NCI-H748 (cell line): ENCODE measurements at regions not wholly inside any gene's neighbourhood (a gene's known extent, or its start where the extent isn't known, plus 50 kb on each side); places are given as distances from the start of the nearest gene placed in this dataset.
"Not testable (repeated sequence)": the region's sequence is repeated elsewhere in the genome, so short reads cannot be mapped to it uniquely, and the experiment has no call there.

Experiments used
- DNase-seq: peaks from one replicate; lab custom pipeline; 2025; ENCODE audit not compliant: unreplicated experiment; lab: John Stamatoyannopoulos, UW

DNA sequence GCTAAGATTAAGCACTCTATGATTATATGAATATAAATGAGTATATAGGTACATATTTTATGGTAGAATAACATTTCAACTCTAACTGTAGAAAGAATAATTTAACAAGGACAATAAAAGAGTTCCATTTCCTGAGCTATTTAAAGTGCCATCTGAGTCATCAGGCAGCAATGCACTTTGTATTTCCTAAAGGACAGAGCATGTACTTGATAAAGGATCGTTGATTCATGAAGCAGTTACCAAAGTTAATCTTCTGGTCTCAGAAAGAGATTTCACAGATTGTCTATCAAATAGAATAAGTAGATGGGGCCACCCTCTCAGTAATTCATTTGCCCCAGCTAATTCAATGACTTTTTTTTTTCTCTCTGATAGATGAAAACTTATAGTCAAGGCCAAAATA lies 747.8 kb downstream of the CDH18 start:
- no peak for DNase-seq

DNA sequence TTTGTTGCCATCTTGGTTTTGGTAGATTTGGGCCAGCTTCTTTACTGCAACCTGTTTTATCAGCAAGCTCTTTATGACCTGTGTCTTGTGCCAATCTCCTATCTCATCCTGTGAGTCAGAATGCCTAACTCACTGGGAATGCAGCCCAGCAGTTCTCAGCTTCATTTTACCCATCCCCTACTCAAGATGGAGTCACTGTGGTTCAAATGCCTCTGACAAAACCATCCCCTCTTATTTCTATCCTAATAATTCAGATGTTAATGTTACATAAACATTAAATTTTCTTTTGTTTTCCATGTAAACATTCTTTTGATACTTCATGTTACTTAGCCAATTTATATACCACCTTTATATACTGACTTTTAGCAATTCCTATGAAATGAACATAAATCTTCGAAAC lies 746.3 kb downstream of the CDH18 start:
- no peak for DNase-seq

DNA sequence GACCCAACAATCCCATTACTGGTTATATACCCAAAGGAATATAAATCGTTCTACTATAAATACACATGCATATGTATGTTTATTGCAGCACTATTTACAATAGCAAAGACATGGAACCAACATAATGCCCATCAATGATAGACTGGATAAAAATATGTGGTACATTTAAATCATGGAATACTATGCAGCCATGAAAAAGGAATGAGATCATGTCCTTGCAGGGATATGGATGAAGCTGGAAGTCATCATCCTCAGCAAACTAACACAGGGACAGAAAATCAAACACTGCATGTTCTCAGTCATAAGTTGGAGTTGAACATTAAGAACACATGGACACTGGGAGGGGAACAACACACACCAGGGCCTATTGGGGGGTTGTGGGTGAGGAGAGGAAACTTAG lies 741.8 kb downstream of the CDH18 start:
- not testable (repeated sequence) for DNase-seq

- DNase-seq, result no peak
These were observed 740.7 kb downstream of the CDH18 start for GRCh38 chr5:19247302-19247701.

DNA sequence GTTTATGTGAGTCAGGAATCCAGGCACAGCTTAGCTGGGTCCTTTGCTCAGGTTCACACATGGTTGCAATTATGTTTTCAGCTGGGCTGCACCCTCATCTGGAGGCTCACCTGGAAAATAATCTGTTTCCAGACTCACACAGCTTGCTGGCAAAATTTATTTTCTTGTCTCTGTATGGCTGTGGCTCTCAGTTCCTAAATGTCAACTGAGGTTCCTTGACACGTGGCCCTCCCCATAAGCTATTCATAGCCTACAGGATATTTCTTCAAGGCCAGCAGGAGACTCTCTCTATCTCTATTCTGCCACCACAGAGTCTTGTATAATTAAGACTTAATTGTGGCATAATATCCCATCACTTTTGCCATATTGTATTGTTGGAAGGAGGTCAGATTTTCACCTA lies 732.0 kb downstream of the CDH18 start:
- DNase-seq, result no peak

DNA sequence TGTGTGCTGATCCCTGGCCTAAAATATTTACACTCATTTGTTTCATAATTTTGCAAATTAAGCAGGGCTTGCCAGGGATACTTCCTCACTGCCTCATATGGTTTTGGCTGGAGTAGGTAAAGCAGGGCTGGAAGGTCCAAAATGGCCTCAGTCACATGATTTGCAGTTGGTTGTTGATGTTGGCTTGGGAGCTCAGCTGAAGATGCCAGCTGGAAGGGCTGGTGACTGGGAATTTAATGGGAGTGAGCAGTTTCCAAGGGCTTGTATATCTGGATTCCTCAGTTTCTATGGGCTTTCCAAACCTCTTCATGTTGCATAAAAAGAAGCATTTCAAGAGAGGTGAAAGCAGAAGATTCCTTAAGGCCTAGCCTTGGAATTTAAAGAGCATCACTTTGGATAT lies 729.3 kb downstream of the CDH18 start:
- no peak for DNase-seq

GRCh38 chr5:19261879-19262278 lies 726.1 kb downstream of the CDH18 start:
- peak; percentile 26 for DNase-seq

DNA sequence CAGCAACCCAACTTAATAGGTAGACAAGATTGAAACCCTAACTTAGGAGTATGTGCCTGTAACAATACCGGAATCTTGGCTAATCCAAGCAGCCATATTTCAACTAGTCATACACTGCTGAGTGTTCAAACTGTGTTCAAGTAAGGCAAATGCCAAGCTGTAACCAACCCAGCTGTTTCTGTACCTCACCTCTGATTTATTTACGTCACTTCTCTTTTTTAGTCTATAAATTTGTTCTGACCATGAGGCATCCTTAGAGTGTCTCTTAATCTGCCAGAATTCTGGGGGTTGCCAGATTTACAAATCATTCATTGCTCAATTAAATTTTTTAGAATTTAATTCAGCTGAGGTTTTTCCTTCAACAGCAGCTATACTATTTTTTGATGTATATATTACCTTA lies 723.2 kb downstream of the CDH18 start:
- DNase-seq, result no peak

DNA sequence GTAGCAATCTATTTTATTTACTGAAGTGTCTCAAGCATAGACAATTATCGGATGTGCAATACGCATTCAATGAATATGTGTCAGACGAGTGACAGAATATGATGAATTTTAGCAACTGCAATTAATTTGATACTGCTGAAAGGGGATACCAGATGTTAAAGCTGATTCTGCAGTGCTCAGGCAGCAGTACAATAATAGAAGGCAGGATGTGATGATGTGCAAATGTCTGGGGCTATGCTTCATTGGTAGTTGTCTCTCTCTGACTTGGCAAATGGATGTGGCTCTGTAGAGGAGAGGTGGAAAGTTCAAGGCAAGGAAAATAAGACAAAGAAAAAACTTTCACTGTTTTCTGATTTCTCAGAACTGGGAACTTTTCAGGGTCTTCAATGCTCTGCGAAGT lies 721.2 kb downstream of the CDH18 start:
- no peak for DNase-seq

GRCh38 chr5:19270153-19270552 lies 717.8 kb downstream of the CDH18 start:
- peak; percentile 95 for DNase-seq

- no peak for DNase-seq
These were observed 713.4 kb downstream of the CDH18 start for GRCh38 chr5:19274578-19274977.

- no peak for DNase-seq
These were observed 702.7 kb downstream of the CDH18 start for GRCh38 chr5:19285286-19285685.

- not testable (repeated sequence) for DNase-seq
These were observed 700.3 kb downstream of the CDH18 start for GRCh38 chr5:19287548-19288277.

GRCh38 chr5:19288311-19288710 lies 699.7 kb downstream of the CDH18 start:
- not testable (repeated sequence) for DNase-seq

DNA sequence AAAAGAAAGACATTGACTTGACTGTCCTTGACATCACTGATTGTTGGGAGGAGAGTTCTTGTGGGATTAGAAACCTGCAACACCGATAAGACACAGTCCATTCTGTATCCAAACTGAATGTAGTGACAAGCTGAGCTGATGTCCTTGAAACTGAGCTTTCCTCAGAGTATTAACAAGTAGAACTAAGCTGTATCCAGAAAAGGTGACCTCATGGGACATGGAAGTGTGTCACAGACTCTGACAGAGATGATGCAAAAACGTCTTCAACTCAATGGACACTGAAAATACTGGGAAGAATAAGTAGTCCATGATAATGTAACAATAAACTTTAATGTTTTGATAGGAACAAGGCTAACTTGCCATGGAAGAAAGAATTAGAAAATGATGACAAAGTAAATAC lies 690.1 kb downstream of the CDH18 start:
- DNase-seq, result no peak

DNA sequence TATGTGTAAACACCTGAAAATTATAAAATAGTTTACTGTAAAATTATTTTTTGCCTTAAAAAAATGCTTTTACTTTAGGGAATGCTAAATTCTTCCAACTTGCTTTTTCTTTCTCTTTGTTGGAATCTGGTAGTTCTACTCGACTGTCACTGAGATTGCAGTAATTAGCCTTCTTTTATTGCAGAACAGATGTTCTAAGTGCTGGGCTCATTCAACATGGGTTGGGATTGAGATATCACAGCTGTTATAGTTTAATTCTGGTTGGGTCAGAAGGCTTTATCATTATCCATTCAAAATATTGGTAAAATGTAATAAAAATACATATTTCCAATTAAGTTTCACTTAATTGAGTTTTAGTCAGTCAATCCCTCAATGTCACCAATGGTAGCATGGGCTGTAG lies 686.7 kb downstream of the CDH18 start:
- no peak for DNase-seq

GRCh38 chr5:19314840-19315239 lies 673.2 kb downstream of the CDH18 start:
- peak; percentile 70 for DNase-seq

DNA sequence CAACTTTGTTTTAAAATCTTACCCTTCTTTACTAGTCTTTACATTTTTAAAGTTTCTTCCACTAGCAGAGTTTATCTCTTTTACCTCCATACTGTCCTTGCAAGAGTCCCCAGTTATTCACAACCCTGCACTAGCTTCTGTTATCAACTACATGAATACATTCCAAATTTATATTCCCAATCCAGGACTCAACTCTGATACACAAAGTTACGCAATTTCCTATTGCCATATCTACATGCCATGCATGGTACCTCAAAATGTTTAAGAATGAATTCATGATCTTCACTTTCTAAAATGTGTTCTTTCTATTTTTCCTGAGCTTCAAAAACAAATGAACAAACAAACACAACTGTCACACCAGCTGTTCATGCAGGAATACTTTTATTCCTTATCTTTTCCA lies 668.7 kb downstream of the CDH18 start:
- DNase-seq, result no peak

GRCh38 chr5:19322716-19323485 lies 665.1 kb downstream of the CDH18 start:
- DNase-seq, result no peak

DNA sequence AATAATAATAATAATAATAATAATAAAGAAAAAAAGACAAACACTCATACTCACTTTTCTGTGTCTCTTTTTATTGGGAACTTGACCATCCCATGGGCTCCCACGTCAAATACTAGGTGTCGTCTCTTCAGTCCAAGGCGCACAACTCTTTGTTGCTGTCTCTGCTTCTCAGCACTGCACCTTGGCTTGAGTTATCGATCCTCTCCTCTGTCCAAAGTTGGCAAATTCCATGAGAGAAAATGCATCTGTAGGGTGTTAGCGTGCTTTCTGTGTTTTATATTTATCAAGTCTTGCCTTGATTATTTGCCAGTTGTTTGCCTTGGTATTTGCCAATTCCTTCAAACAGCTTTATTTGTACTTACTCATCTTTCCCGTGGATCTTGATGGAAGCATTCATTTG lies 653.7 kb downstream of the CDH18 start:
- no peak for DNase-seq

GRCh38 chr5:19342942-19343341 lies 645.1 kb downstream of the CDH18 start:
- no peak for DNase-seq

DNA sequence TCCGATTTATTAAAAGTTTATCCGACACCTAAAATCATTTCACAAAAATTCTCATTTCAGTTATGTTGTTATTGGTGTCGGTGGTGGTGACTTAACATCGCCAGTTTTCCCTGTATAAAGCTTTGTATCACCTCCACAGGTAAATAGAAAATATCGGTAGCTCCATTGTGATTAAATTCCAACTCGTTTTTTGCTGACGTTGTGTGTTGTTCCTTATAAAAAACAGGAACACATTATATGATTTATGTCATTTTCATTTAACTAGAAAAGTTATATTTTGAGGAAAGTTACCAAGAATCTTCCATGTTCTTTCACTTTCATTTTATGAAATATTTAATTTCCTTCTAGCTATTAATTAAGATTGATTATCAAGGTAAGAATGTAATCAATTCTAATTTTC lies 635.9 kb downstream of the CDH18 start:
- DNase-seq, result no peak

GRCh38 chr5:19369048-19369447 lies 619.0 kb downstream of the CDH18 start:
- DNase-seq, result no peak
